Right lobe of liver (tissue), 6 donors: ENCODE measurements at regions not wholly inside any gene's neighbourhood (a gene's known extent, or its start where the extent isn't known, plus 50 kb on each side); places are given as distances from the start of the nearest gene placed in this dataset.

Source experiments
- ATAC-seq, 4 donors: fragments of 200-7000 bp; cut with Tn5 transposase; one replicate each; pipeline ENCODE4 v1.9.1; 2020; ENCODE audit warnings: mild to moderate bottlenecking in 4 of 4, moderate library complexity in 4 of 4
- DNase-seq, 3 donors: peaks; one replicate each; pipeline ENCODE4 v3.0.0-alpha.2; 2020
- H3K27ac ChIP-seq, 3 donors: fragments of 200-600 bp; one replicate each; pipeline ENCODE4 v1.8.0; 2022
- H3K27me3 ChIP-seq, 2 donors: fragments of 200-600 bp; one replicate each; pipeline ENCODE4 v1.8.0; 2022
- H3K36me3 ChIP-seq, 4 donors: fragments of 200-600 bp; sonication (generic) in 1 of 4; one replicate each; pipeline versions ENCODE4 v1.5.1 to v1.8.0; 2017 to 2022; ENCODE audit warnings: control low read depth in 1 of 4
- H3K4me1 ChIP-seq, 4 donors: fragments of 200-600 bp; sonication (generic) in 1 of 4; one replicate each; pipeline versions ENCODE4 v1.5.1 to v1.8.0; 2017 to 2022; ENCODE audit warnings: control low read depth in 1 of 4
- H3K4me3 ChIP-seq, 3 donors: fragments of 200-600 bp; one replicate each; pipeline ENCODE4 v1.8.0; 2022
- H3K9me3 ChIP-seq, 4 donors: fragments of 200-600 bp; sonication (generic) in 1 of 4; one replicate each; pipeline versions ENCODE4 v1.5.1 to v1.8.0; 2017 to 2022; ENCODE audit warnings: control low read depth in 1 of 4
- CTCF ChIP-seq, 4 donors: fragments of 200-600 bp in 3 of 4; fragments of 450-650 bp in 1 of 4; IDR thresholded peaks; one replicate each; pipeline versions ENCODE4 v1.5.1 to v1.8.0; 2016 to 2022; ENCODE audit warnings: antibody characterized with exemption in 4 of 4, mild to moderate bottlenecking in 2 of 4
- POLR2A ChIP-seq: fragments of 450-650 bp; IDR thresholded peaks from one replicate; pipeline ENCODE4 v1.6.1; 2017; ENCODE audit warnings: antibody characterized with exemption, mild to moderate bottlenecking
- WGBS: methylation state at CpG from one replicate; pipeline ENCODE4 v1.1.6; 2018; ENCODE audit warnings: low coverage, low lambda C conversion rate; ENCODE audit not compliant: insufficient coverage; ENCODE audit errors: missing lambda C conversion rate; 5-methylcytosine and 5-hydroxymethylcytosine counted together
- intact Hi-C, 2 donors: fragments of 100-400 bp; cut with DNase I; formaldehyde crosslinking; loops; one replicate each; pipeline versions ENCODE4 v1.11.2 to v1.14.1; 2022
- donor health status: DM: no; HTN: yes; CAD: no.
- donor health status: DM: no; HTN: no; CAD: no.
- donor health status: DM: no; HTN: no; CAD: no.
- donor health status: DM: no; HTN: yes; CAD: no.
- donor health status: DM: no; HTN: yes; CAD: no.

- no peaks in the 10 kb centered on the region for H3K27me3 ChIP-seq
- H3K27ac ChIP-seq = no peak overlapping the region
- no peak overlapping the region for H3K4me3 ChIP-seq
- H3K9me3 ChIP-seq = no peaks in the 10 kb centered on the region
- H3K36me3 ChIP-seq = no peaks in the 10 kb centered on the region
- intact Hi-C loops = no loop called here
- no peak for ATAC-seq
- TF ChIP-seq POLR2A (no peak), CTCF (IDR thresholded peaks at IDR 0.05) (no peak)
- WGBS = 44% methylated on average over 1 of the region's 14 CpGs
- DNase-seq = no peak
- H3K4me1 ChIP-seq = no peaks in the 10 kb centered on the region
Measured at GRCh38 chr1:2878591-2878990, 77.1 kb upstream of the TTC34 start.

- no peaks in the 10 kb centered on the region for H3K27me3 ChIP-seq
Measured at GRCh38 chr1:2879026-2879425, 77.5 kb upstream of the TTC34 start.

GRCh38 chr1:2879591-2879990 lies 78.1 kb upstream of the TTC34 start:
- H3K27me3 ChIP-seq = no peaks in the 10 kb centered on the region
- no peak overlapping the region for H3K4me3 ChIP-seq
- WGBS = 20% methylated on average over 1 of the region's 18 CpGs
- ATAC-seq (no peak), DNase-seq (no peak)
- H3K27ac ChIP-seq = no peak overlapping the region
- no peaks in the 10 kb centered on the region for H3K9me3 ChIP-seq
- no peaks in the 10 kb centered on the region for H3K36me3 ChIP-seq
- H3K4me1 ChIP-seq = no peaks in the 10 kb centered on the region
- intact Hi-C loops = no loop called here
- TF ChIP-seq CTCF (IDR thresholded peaks at IDR 0.05) (no peak), POLR2A (no peak)

More at GRCh38 chr1:2879026-2879425, 77.5 kb upstream of the TTC34 start:
- intact Hi-C loops = no loop called here
- no peak for TF ChIP-seq POLR2A
- no peak for TF ChIP-seq CTCF (IDR thresholded peaks at IDR 0.05)
- H3K4me1 ChIP-seq = no peaks in the 10 kb centered on the region
- ATAC-seq (no peak), DNase-seq (no peak)
- no peak overlapping the region for H3K4me3 ChIP-seq
- no peak overlapping the region for H3K27ac ChIP-seq
- no peaks in the 10 kb centered on the region for H3K9me3 ChIP-seq
- H3K36me3 ChIP-seq = no peaks in the 10 kb centered on the region
- WGBS = 61% methylated on average over 3 of the region's 14 CpGs

- Histone ChIP-seq H3K27me3 (no peaks in the 10 kb centered on the region), H3K4me3 (no peak overlapping the region), H3K4me1 (no peaks in the 10 kb centered on the region), H3K27ac (no peak overlapping the region), H3K9me3 (no peaks in the 10 kb centered on the region), H3K36me3 (no peaks in the 10 kb centered on the region)
- intact Hi-C loops = no loop called here
- no peak for TF ChIP-seq POLR2A
- TF ChIP-seq CTCF (IDR thresholded peaks at IDR 0.05) = no peak
- WGBS = 77% methylated on average over 3 of the region's 12 CpGs
- no peak for DNase-seq
- no peak for ATAC-seq
Measured at GRCh38 chr1:2880086-2880485, 78.6 kb upstream of the TTC34 start.

- Histone ChIP-seq H3K27ac (no peak overlapping the region), H3K9me3 (no peaks in the 10 kb centered on the region), H3K36me3 (no peaks in the 10 kb centered on the region), H3K4me3 (no peak overlapping the region), H3K4me1 (no peaks in the 10 kb centered on the region), H3K27me3 (no peaks in the 10 kb centered on the region)
- intact Hi-C loops = no loop called here
- 77% methylated on average over 10 of the region's 15 CpGs for whole genome bisulfite sequencing
- no peak for TF ChIP-seq CTCF (IDR thresholded peaks at IDR 0.05)
- TF ChIP-seq POLR2A = no peak
- ATAC-seq (no peak), DNase-seq (no peak)
Measured at GRCh38 chr1:2880812-2881295, 79.4 kb upstream of the TTC34 start.
